Endothelial cell of umbilical vein (primary cell): ENCODE measurements at regions not wholly inside any gene's neighbourhood (a gene's known extent, or its start where the extent isn't known, plus 50 kb on each side); places are given as distances from the start of the nearest gene placed in this dataset.

Experiments used
- BruUV-seq: library from RNA; stranded (reverse); fragments of 400-500 nt; replicated peaks from 2 replicates; lab custom pipeline; 2021; lab: Mats Ljungman, UMichigan
- CTCF ChIA-PET: fragments of 300-600, 350-600 bp; sonication (Branson Sonifier 250); formaldehyde crosslinking; loops from one replicate; lab custom pipeline; 2021; ENCODE audit warnings: antibody characterized with exemption, inconsistent platforms; lab: Charles Lee
- POLR2A ChIA-PET: fragments of 300-600, 350-600 bp; sonication (Branson Sonifier 250); formaldehyde crosslinking; loops from one replicate; lab custom pipeline; 2021; ENCODE audit warnings: antibody characterized with exemption, inconsistent platforms; lab: Charles Lee
- DNase-seq: peaks from one replicate; pipeline ENCODE4 v3.0.0-alpha.2; 2011; ENCODE audit warnings: low read depth, low spot score
- FAIRE-seq: peaks from 2 replicates; lab custom pipeline; 2011; peaks lifted over from hg19 to GRCh38; lab: Jason Lieb, UNC
- H2AFZ ChIP-seq: 2 replicates; pipeline ENCODE4 v1.6.0; 2012; ENCODE audit warnings: low read depth, low read length, control low read depth, inconsistent platforms
- H3K27ac ChIP-seq: 2 replicates; pipeline ENCODE4 v1.5.1; 2011; ENCODE audit warnings: low read depth, mild to moderate bottlenecking, control low read depth, low read length, moderate library complexity; ENCODE audit not compliant: insufficient read depth
- H3K27me3 ChIP-seq, 2 experiments: 2 replicates each; pipeline versions ENCODE4 v1.6.0 to v1.6.1; 2011; ENCODE audit warnings: low read length in 2 of 2, mixed read lengths in 1 of 2; ENCODE audit not compliant: control insufficient read depth in 2 of 2, insufficient read depth in 2 of 2
- H3K36me3 ChIP-seq, 2 experiments: 2 replicates in 1 of 2; 3 replicates in 1 of 2; pipeline ENCODE4 v1.5.1; 2011; ENCODE audit warnings: low read length in 2 of 2, mild to moderate bottlenecking in 1 of 2, moderate library complexity in 1 of 2; ENCODE audit not compliant: control insufficient read depth in 2 of 2, insufficient read depth in 2 of 2; ENCODE audit errors: extremely low read depth in 1 of 2
- H3K4me1 ChIP-seq: 3 replicates; pipeline ENCODE4 v1.5.1; 2011; ENCODE audit warnings: mild to moderate bottlenecking, low read length; ENCODE audit not compliant: control insufficient read depth, insufficient read depth; ENCODE audit errors: extremely low read depth
- H3K4me2 ChIP-seq: 2 replicates; pipeline ENCODE4 v1.6.1; 2011; ENCODE audit warnings: low read length, control low read depth, mixed read lengths; ENCODE audit not compliant: insufficient read depth
- H3K4me3 ChIP-seq, 3 experiments: fragments of 200-600 bp in 1 of 3; sonication (generic), shearing (Covaris generic) in 1 of 3; replicated peaks in 1 of 3; 2 replicates each; pipeline ENCODE4 v1.5.1; 2011 to 2016; ENCODE audit warnings: control low read depth in 3 of 3, low read length in 3 of 3, mild to moderate bottlenecking in 2 of 3, inconsistent platforms in 1 of 3, low read depth in 1 of 3, moderate library complexity in 1 of 3; ENCODE audit not compliant: insufficient read depth in 1 of 3
- H3K79me2 ChIP-seq: 2 replicates; pipeline ENCODE4 v1.6.0; 2012; ENCODE audit warnings: low read length, inconsistent platforms; ENCODE audit not compliant: control insufficient read depth, insufficient read depth
- H3K9ac ChIP-seq: replicated peaks from 2 replicates; pipeline ENCODE3; 2011; ENCODE audit warnings: low read length, control low read depth; ENCODE audit not compliant: insufficient read depth; ENCODE audit errors: extremely low read depth
- H3K9me1 ChIP-seq: replicated peaks from 3 replicates; pipeline ENCODE4 v1.6.0; 2011; ENCODE audit warnings: mild to moderate bottlenecking, low read length; ENCODE audit not compliant: control insufficient read depth, insufficient read depth; ENCODE audit errors: extremely low read depth
- H3K9me3 ChIP-seq: replicated peaks from 2 replicates; pipeline ENCODE4 v1.5.1; 2012; ENCODE audit warnings: low read length, inconsistent platforms; ENCODE audit not compliant: control insufficient read depth, insufficient read depth
- H4K20me1 ChIP-seq: replicated peaks from 2 replicates; pipeline ENCODE3; 2011; ENCODE audit warnings: mild to moderate bottlenecking, low read length; ENCODE audit not compliant: control insufficient read depth, insufficient read depth; ENCODE audit errors: extremely low read depth
- EZH2 ChIP-seq: IDR thresholded peaks from 2 replicates; pipeline ENCODE4 v1.6.1; 2012; ENCODE audit warnings: borderline replicate concordance, low read depth, mild to moderate bottlenecking, moderate library complexity, low read length, inconsistent platforms; ENCODE audit not compliant: severe bottlenecking
- FOS ChIP-seq: IDR thresholded peaks from 2 replicates; pipeline ENCODE4 v1.6.1; 2011; ENCODE audit warnings: mild to moderate bottlenecking, low read length, moderate library complexity, borderline replicate concordance; ENCODE audit not compliant: insufficient read depth
- GATA2 ChIP-seq: IDR thresholded peaks from 2 replicates; pipeline ENCODE4 v1.7.0; 2011; ENCODE audit warnings: low read depth, mild to moderate bottlenecking, moderate library complexity, mixed read lengths, low read length; ENCODE audit not compliant: insufficient read length, insufficient read depth
- JUN ChIP-seq: IDR thresholded peaks from 2 replicates; pipeline ENCODE4 v1.6.1; 2011; ENCODE audit warnings: borderline replicate concordance, low read depth; ENCODE audit not compliant: insufficient read length, insufficient read depth
- MYC ChIP-seq: IDR thresholded peaks from one replicate; pipeline ENCODE4 v1.6.1; 2011; ENCODE audit warnings: mild to moderate bottlenecking, low read depth, low read length
- POLR2A ChIP-seq: IDR thresholded peaks from 2 replicates; pipeline ENCODE4 v1.6.1; 2012; ENCODE audit warnings: low read depth, mild to moderate bottlenecking, control low read depth, low read length
- POLR2AphosphoS5 ChIP-seq: IDR thresholded peaks from 2 replicates; pipeline ENCODE4 v1.6.1; 2012; ENCODE audit warnings: low read depth, mild to moderate bottlenecking, control low read depth, low read length, moderate library complexity; ENCODE audit not compliant: insufficient read depth
- dilution Hi-C: fragments of 300-500 bp; cut with MboI; formaldehyde crosslinking; loops from one replicate; pipeline ENCODE4 v1.15.0; 2019; ENCODE audit warnings: low sequenced_read_pairs; ENCODE audit not compliant: extremely low pct_ligation_motif_present
- intact Hi-C: fragments of 100-400 bp; cut with micrococcal nuclease; formaldehyde crosslinking; loops from one replicate; pipeline ENCODE4 v1.10.0; 2022
- TF ChIP-seq, protein P1 (sequence below), 2 donors: IDR thresholded peaks; 1 replicate in 1 of 2; 2 replicates in 1 of 2; pipeline ENCODE4 v1.5.1; 2011; ENCODE audit warnings: low read length in 2 of 2, mild to moderate bottlenecking in 2 of 2, moderate library complexity in 2 of 2, control low read depth in 1 of 2, inconsistent platforms in 1 of 2, low read depth in 1 of 2; ENCODE audit not compliant: insufficient read depth in 1 of 2; ENCODE audit errors: extremely low read depth in 1 of 2
- TF ChIP-seq, protein P2 (sequence below): IDR thresholded peaks from 2 replicates; pipeline ENCODE4 v1.6.1; 2011; ENCODE audit not compliant: insufficient read depth, insufficient read length

DNA sequence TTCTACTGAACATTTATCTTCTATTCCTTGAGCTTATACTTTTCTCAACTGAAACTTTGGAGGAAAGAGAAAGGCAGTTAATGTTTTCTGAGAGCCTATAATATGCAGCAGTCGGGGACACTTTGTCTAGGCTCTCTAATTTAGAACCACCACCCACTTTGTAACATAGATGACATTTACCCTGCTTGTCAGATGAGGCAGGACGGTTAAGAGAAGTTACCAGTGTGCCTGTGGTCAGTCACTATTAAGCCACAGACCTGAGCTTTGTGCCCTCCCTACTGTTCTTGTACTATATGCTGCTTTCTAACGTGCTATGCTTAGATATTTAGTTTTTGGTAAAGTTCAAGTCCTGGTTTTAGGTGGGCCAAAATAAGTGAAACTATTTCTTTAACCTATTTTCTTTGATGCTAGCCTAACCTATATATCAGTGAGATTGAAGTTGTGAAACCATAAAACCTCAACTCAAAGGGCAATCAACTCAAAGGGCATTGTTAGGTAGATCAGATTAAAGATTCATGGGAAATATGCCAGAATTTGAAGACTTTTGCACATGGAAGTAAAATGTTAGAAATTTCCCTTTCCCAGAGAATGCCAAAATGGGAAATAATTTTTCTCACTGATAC lies 156.5 kb upstream of the AGR3 start:
- H3K9ac ChIP-seq: no peak overlapping the region
- H3K4me2 ChIP-seq: no peak overlapping the region
- dilution Hi-C loops: no loop called here
- no peaks in the 10 kb centered on the region for H4K20me1 ChIP-seq
- no peak for TF ChIP-seq FOS
- TF ChIP-seq MYC: no peak
- TF ChIP-seq, protein P1, sequence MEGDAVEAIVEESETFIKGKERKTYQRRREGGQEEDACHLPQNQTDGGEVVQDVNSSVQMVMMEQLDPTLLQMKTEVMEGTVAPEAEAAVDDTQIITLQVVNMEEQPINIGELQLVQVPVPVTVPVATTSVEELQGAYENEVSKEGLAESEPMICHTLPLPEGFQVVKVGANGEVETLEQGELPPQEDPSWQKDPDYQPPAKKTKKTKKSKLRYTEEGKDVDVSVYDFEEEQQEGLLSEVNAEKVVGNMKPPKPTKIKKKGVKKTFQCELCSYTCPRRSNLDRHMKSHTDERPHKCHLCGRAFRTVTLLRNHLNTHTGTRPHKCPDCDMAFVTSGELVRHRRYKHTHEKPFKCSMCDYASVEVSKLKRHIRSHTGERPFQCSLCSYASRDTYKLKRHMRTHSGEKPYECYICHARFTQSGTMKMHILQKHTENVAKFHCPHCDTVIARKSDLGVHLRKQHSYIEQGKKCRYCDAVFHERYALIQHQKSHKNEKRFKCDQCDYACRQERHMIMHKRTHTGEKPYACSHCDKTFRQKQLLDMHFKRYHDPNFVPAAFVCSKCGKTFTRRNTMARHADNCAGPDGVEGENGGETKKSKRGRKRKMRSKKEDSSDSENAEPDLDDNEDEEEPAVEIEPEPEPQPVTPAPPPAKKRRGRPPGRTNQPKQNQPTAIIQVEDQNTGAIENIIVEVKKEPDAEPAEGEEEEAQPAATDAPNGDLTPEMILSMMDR (IDR thresholded peaks at IDR 0.05; ENCODE audit: extremely low read depth in 1 of 2, insufficient read depth in 1 of 2, low read depth in 1 of 2, low read length in 2 of 2): no peak
- no peak for TF ChIP-seq POLR2AphosphoS5
- TF ChIP-seq, protein P2, sequence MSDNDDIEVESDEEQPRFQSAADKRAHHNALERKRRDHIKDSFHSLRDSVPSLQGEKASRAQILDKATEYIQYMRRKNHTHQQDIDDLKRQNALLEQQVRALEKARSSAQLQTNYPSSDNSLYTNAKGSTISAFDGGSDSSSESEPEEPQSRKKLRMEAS: no peak
- no peak for TF ChIP-seq GATA2
- no peak for TF ChIP-seq EZH2
- TF ChIP-seq JUN: no peak
- no peak for TF ChIP-seq POLR2A
- no peaks in the 10 kb centered on the region for H3K27me3 ChIP-seq
- BruUV-seq: no TSS peak
- H3K9me1 ChIP-seq: no peaks in the 10 kb centered on the region
- no peak overlapping the region for H3K27ac ChIP-seq
- no peaks in the 10 kb centered on the region for H3K79me2 ChIP-seq
- POLR2A ChIA-PET: no interaction called here
- no peaks in the 10 kb centered on the region for H3K9me3 ChIP-seq
- DNase-seq: no peak
- no peaks in the 10 kb centered on the region for H3K36me3 ChIP-seq
- no peak overlapping the region for H2AFZ ChIP-seq
- H3K4me3 ChIP-seq: no peak overlapping the region
- FAIRE-seq: no peak
- intact Hi-C loops: no loop called here
- CTCF ChIA-PET: interaction anchor here (1.1 to 1.8 kb wide), 4 partner anchors 25 to 263 kb away, joined by 3 to 7 read pairs (median 4); no protein-coding TSS in a partner anchor
- H3K4me1 ChIP-seq: peaks cover 42% of the 10 kb centered on the region
